Skeletal muscle satellite cell (primary cell): ENCODE measurements at regions not wholly inside any gene's neighbourhood (a gene's known extent, or its start where the extent isn't known, plus 50 kb on each side); places are given as distances from the start of the nearest gene placed in this dataset.

ENCODE experiments used
- H3K27me3 ChIP-seq: 2 replicates; pipeline ENCODE4 v1.7.0; 2013; ENCODE audit warnings: low read length; ENCODE audit not compliant: control insufficient read depth, insufficient read depth
- H3K36me3 ChIP-seq: 2 replicates; pipeline ENCODE4 v1.7.0; 2013; ENCODE audit warnings: mild to moderate bottlenecking, control low read depth, low read length; ENCODE audit not compliant: insufficient read depth
- H3K4me1 ChIP-seq: 2 replicates; pipeline ENCODE4 v1.7.0; 2013; ENCODE audit warnings: low read length; ENCODE audit not compliant: control insufficient read depth, insufficient read depth
- H3K4me2 ChIP-seq: 2 replicates; pipeline ENCODE4 v1.7.0; 2013; ENCODE audit warnings: mild to moderate bottlenecking, low read length
- H3K4me3 ChIP-seq: 2 replicates; pipeline ENCODE4 v1.7.0; 2013; ENCODE audit warnings: low read length
- H3K9ac ChIP-seq: 2 replicates; pipeline ENCODE4 v1.7.0; 2013; ENCODE audit warnings: mild to moderate bottlenecking, low read depth, low read length, moderate library complexity
- H3K9me3 ChIP-seq: replicated peaks from 2 replicates; pipeline ENCODE4 v1.7.0; 2013; ENCODE audit warnings: mild to moderate bottlenecking, control low read depth, low read length

DNA sequence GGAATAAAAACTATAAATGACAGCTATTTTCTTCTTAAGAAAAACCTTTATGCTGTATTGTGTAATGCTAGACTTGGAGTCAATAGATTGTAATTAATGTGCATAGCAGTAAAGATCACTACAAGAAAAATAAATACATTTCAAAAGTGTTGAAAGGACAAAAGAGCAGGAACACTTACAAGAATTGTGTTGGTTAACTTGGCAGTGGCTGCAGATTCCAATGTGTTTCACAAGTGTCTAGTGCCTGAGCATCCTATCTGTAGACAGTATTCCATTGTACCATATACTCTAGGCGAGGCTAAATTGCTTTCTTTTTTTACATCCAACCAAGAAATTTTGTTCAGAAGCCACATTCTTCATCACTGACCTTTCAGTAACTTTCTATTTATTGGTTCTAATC, 924.1 kb downstream of the EPHA7 start:
- H3K4me1 ChIP-seq: no peaks in the 10 kb centered on the region
- H3K27me3 ChIP-seq: no peaks in the 10 kb centered on the region
- H3K4me3 ChIP-seq: no peak overlapping the region
- no peaks in the 10 kb centered on the region for H3K36me3 ChIP-seq
- no peak overlapping the region for H3K9ac ChIP-seq
- no peak overlapping the region for H3K4me2 ChIP-seq
- no peaks in the 10 kb centered on the region for H3K9me3 ChIP-seq

DNA sequence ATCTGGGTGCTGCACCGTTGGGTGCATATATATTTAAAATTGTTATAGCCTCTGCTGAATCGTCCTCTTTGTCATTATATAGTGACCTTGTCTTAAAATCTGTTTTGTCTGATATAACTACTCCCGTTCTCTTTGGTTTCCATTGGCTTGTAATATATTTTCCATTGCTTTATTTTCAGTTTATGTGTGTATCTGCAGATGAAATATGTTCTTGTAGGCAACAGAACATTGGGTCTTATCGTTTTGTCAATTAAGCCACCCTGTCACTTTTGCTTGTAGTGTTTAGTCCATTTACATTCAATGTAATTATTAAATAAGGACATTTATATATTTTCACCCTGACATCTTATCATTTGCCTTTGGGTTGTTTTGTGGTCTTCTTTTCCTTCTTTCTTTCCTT, 933.9 kb downstream of the EPHA7 start:
- no peaks in the 10 kb centered on the region for H3K4me1 ChIP-seq
- no peaks in the 10 kb centered on the region for H3K9me3 ChIP-seq
- no peak overlapping the region for H3K9ac ChIP-seq
- no peak overlapping the region for H3K4me2 ChIP-seq
- no peak overlapping the region for H3K4me3 ChIP-seq
- no peaks in the 10 kb centered on the region for H3K36me3 ChIP-seq
- H3K27me3 ChIP-seq: no peaks in the 10 kb centered on the region

DNA sequence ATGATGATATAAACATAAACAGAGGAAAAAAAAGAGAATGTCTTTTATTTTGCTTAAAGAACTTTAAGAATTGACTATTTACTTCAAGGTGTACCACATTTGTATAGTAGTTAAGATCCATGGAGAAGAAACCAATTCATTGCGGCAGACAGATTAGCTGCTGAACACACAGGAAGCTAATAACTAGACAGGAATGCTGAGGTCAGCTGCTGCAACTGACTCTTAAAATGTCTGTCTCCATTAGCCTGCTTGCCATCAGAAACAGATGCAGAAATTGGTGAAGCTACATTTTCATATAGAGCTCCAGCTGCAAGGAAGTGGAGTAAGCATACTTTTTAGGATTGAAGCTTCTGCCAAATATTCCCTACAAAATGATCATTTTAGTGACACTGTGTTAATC, 939.5 kb downstream of the EPHA7 start:
- Histone ChIP-seq H3K9me3 (no peaks in the 10 kb centered on the region), H3K27me3 (no peaks in the 10 kb centered on the region), H3K4me3 (no peak overlapping the region), H3K4me2 (no peak overlapping the region), H3K9ac (no peak overlapping the region), H3K4me1 (no peaks in the 10 kb centered on the region), H3K36me3 (no peaks in the 10 kb centered on the region)

DNA sequence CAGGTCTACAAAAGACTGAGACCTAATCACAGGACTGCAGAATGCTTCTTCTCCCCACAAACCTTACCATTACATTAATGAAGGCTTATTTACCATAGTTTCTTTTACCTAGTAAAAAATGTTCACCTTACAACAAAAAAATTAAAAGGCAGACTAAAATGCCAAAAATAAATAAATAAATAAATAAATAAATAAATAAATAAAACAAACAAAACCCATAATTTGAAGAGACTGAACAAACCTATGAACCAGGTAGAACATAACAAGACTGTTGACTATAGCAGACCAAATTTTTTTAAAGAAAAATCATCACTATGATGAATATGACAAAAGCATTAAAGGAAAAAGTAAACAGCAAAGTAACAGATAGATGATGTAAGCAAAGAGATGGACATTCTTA, 946.3 kb downstream of the EPHA7 start:
- no peak overlapping the region for H3K9ac ChIP-seq
- no peaks in the 10 kb centered on the region for H3K4me1 ChIP-seq
- no peaks in the 10 kb centered on the region for H3K9me3 ChIP-seq
- no peaks in the 10 kb centered on the region for H3K27me3 ChIP-seq
- no peak overlapping the region for H3K4me3 ChIP-seq
- H3K36me3 ChIP-seq: no peaks in the 10 kb centered on the region
- no peak overlapping the region for H3K4me2 ChIP-seq

DNA sequence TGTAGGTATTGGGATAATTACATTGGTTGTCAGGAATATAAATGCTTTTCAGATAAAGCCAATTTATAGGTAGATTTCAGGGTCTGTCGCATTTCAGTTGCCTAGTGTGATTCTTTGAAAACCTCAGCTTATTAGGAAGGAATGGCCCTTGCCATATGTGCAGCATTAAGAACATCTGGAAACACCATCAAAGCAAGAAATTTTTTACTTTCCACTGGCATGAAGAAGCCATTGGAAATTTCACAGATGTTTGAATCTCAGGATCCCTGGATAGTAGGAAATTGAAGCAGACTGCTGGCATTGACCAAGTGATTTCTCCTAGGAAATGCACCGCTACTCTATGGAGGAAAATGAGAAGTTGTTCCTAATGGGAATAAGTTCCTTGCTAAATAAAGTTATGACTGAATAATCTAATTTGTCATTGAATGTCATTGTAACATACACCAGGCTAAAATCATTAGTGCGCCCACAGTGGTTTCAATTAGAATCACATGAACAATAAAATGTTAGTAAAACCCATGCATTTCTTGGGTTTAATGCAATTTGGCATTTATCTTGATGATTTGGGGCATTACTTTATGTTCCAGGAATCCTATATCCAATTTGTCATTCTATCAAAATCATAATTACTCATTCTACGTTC, 950.1 kb downstream of the EPHA7 start:
- no peaks in the 10 kb centered on the region for H3K36me3 ChIP-seq
- H3K27me3 ChIP-seq: no peaks in the 10 kb centered on the region
- no peaks in the 10 kb centered on the region for H3K9me3 ChIP-seq
- H3K9ac ChIP-seq: no peak overlapping the region
- H3K4me3 ChIP-seq: no peak overlapping the region
- H3K4me2 ChIP-seq: no peak overlapping the region
- no peaks in the 10 kb centered on the region for H3K4me1 ChIP-seq

DNA sequence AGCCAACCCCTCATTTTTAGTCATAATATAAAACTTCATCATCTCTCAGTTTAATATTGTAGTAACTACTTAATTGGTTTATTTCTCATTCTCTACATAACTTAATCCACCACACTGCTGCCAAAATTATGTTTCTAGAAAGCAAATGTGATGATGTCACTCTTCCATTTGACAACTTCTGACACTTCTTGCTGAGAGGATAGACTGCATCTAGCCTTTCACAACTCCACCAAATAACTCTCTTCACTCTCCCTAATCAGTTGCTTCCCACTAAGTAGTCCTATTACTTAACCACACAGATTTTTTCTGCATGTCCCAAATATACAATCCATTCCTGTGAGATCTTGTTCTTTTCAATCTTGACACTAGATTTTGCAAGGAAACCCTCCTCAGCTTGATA, 951.3 kb downstream of the EPHA7 start:
- H3K4me2 ChIP-seq: no peak overlapping the region
- no peaks in the 10 kb centered on the region for H3K4me1 ChIP-seq
- no peaks in the 10 kb centered on the region for H3K27me3 ChIP-seq
- H3K9ac ChIP-seq: no peak overlapping the region
- H3K9me3 ChIP-seq: no peaks in the 10 kb centered on the region
- H3K4me3 ChIP-seq: no peak overlapping the region
- H3K36me3 ChIP-seq: no peaks in the 10 kb centered on the region

DNA sequence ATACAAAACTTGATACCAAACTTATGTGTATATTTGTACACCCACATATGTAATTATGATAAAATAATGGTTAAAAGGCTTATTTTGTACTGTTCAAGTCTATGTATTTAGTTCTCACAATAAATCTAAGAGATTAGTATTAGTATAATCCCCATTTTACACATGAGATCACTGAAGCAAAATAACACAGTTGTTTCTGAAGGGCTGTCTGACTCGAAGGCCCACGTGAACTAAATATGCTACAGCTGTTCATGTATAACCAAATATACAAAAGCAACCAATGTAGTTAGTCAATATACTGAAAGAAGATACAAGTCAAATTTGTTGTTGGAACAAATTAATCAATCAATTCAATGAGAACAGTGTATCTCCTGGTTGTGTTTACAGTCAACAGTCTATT, 959.2 kb downstream of the EPHA7 start:
- no peaks in the 10 kb centered on the region for H3K36me3 ChIP-seq
- no peak overlapping the region for H3K4me2 ChIP-seq
- no peaks in the 10 kb centered on the region for H3K9me3 ChIP-seq
- no peak overlapping the region for H3K4me3 ChIP-seq
- no peak overlapping the region for H3K9ac ChIP-seq
- no peaks in the 10 kb centered on the region for H3K4me1 ChIP-seq
- no peaks in the 10 kb centered on the region for H3K27me3 ChIP-seq

DNA sequence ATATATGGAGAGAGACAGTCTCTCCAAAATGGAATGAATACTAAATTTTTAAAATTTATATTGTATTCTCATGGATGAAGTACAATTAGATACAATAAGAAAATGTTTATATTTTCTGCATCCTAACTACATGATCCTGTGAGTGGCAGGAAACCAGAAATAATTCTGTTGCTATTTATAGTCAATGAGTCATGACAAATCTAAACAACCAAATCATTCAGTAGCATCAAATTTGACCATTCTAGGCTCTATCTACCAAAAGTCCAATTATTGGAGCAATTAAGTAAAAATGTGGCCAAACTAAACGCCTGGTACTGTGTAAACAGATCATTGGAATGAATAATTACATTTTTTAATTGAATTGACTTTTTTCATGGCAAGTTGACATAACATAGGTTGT, 959.8 kb downstream of the EPHA7 start:
- Histone ChIP-seq H3K4me3 (no peak overlapping the region), H3K9me3 (no peaks in the 10 kb centered on the region), H3K36me3 (no peaks in the 10 kb centered on the region), H3K9ac (no peak overlapping the region), H3K4me1 (no peaks in the 10 kb centered on the region), H3K4me2 (no peak overlapping the region), H3K27me3 (no peaks in the 10 kb centered on the region)

DNA sequence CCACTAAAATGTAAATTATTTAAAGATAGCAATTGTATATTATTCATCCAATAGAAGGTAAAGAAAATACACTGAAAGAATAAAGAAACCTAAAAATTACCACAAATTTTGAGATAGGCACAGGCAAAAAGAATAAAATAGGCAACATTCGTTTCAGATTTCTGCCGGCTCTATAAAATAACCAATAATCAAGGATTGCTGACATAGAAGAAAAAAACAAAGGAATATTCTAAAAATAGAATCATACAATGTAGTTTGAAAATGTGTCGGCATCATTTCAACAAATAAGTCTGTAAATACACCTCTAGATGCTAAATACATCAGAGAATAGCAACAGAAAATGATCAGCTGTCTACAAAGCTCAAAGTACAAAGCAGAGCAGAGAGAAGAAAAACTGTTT, 973.3 kb downstream of the EPHA7 start:
- Histone ChIP-seq H3K36me3 (no peaks in the 10 kb centered on the region), H3K27me3 (no peaks in the 10 kb centered on the region), H3K4me2 (no peak overlapping the region), H3K9me3 (no peaks in the 10 kb centered on the region), H3K9ac (no peak overlapping the region), H3K4me1 (no peaks in the 10 kb centered on the region), H3K4me3 (no peak overlapping the region)

DNA sequence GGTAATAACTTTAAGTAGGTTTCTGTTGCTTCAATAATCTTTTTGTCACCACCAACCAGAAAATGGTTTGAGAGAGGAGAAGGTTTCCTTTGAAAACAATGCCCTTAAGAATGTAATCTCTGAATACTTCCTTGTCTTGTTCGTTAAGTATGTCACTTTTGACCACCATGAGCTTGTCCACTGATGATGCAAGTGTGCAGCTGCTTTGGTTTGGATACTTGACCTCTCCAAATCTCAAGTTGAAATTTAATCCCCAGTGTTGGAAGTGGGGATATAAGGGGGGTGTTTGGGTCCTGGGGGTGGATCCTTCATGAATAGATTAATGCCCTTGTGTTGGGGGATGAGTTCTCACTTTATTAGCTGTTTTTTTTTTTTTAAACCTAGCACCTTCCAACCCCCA, 985.4 kb downstream of the EPHA7 start:
- no peaks in the 10 kb centered on the region for H3K9me3 ChIP-seq

DNA sequence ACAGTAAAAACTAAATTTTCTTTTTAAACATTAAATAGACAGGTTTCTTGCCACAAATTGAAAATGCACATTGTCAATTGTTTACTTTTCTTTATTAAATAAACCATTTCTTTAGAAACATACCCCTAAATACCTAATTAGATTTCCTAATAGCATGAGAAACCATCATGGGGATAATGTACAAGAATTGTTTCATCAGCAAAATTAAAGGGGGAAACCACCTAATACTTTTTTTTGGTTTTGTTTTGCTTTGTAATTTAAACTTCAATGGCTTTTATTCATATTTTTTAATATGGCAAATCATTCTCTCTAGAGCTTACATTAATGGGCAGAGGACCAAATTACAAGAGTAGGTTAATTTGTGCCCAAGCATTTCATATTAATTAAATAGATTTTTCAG, 987.9 kb downstream of the EPHA7 start:
- Histone ChIP-seq H3K9ac (no peak overlapping the region), H3K4me3 (no peak overlapping the region), H3K27me3 (no peaks in the 10 kb centered on the region), H3K4me2 (no peak overlapping the region), H3K9me3 (no peaks in the 10 kb centered on the region), H3K36me3 (no peaks in the 10 kb centered on the region), H3K4me1 (no peaks in the 10 kb centered on the region)

More for the DNA sequence above, 985.4 kb downstream of the EPHA7 start:
- no peak overlapping the region for H3K9ac ChIP-seq
- no peak overlapping the region for H3K4me3 ChIP-seq
- H3K36me3 ChIP-seq: no peaks in the 10 kb centered on the region
- H3K4me2 ChIP-seq: no peak overlapping the region
- H3K27me3 ChIP-seq: no peaks in the 10 kb centered on the region
- no peaks in the 10 kb centered on the region for H3K4me1 ChIP-seq

DNA sequence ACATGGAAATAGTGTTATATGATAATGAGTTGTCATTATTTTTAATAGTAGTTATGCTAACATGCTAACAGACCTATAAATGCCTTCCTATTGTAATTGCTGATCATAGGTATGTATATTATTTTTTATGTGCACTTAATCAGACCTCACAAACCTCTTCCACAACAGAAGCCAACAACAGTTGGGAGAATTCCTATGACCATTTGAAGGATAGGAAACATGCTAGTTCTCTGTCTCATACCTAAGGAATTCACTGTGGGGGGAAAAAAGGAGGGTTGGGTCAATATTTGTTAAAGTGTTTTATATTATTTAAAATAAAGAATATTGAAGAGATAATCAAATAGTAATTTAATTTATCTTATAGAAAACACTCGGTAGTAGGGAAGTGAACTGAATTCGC, 990.9 kb downstream of the EPHA7 start:
- Histone ChIP-seq H3K36me3 (no peaks in the 10 kb centered on the region), H3K9me3 (no peaks in the 10 kb centered on the region)

More for the DNA sequence above, 990.9 kb downstream of the EPHA7 start:
- H3K4me1 ChIP-seq: no peaks in the 10 kb centered on the region
- no peak overlapping the region for H3K4me3 ChIP-seq
- H3K27me3 ChIP-seq: no peaks in the 10 kb centered on the region
- no peak overlapping the region for H3K9ac ChIP-seq
- no peak overlapping the region for H3K4me2 ChIP-seq
